Esophagus squamous epithelium (tissue), 4 donors: ENCODE measurements at regions not wholly inside any gene's neighbourhood (a gene's known extent, or its start where the extent isn't known, plus 50 kb on each side); places are given as distances from the start of the nearest gene placed in this dataset.

Experiments
- CTCF ChIP-seq, 6 experiments: fragments of 450-650 bp in 4 of 6; fragments of 200-600 bp in 2 of 6; sonication (generic) in 2 of 6; IDR thresholded peaks; one replicate each; pipeline ENCODE4 v1.5.1; 2016 to 2019; ENCODE audit warnings: antibody characterized with exemption in 6 of 6, mild to moderate bottlenecking in 4 of 6, moderate library complexity in 4 of 6
- POLR2A ChIP-seq, 4 donors: fragments of 450-650 bp; IDR thresholded peaks; one replicate each; pipeline ENCODE4 v1.6.1; 2017; ENCODE audit warnings: antibody characterized with exemption in 4 of 4, mild to moderate bottlenecking in 4 of 4, moderate library complexity in 3 of 4

GRCh38 chr7:52088008-52088901 is 771.6 kb upstream of the COBL start:
- no peak for TF ChIP-seq CTCF (IDR thresholded peaks at IDR 0.05)
- TF ChIP-seq POLR2A (IDR thresholded peaks at IDR 0.05) = no peak
